ENCODE measurements at regions not wholly inside any gene's neighbourhood (a gene's known extent, or its start where the extent isn't known, plus 50 kb on each side); places are given as distances from the start of the nearest gene placed in this dataset.

DNA sequence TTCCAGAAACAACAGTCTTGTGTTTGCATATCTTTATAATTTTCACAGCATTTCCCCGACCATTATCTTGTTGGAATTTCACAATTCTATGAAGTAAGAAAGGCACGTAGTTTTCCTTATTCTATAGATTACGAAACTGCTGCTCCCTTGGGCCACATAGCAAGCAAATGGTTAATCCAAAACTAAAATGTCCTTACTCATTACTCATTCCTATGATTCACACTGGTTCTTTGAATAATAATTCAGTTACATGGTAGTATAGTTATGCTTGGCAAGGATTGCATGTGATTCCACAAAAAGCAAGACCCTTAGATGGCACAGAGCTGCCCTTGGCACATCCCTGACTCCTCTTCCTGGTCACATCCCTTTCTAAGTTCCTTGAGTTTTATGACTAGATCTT is 51.2 kb downstream of the OR13H1 start:
- Histone ChIP-seq H3K36me3 (ENCODE audit: control insufficient read depth, insufficient read depth, low read length) (no peaks in the 10 kb centered on the region), H3K27me3 (ENCODE audit: control insufficient read depth, insufficient read depth, low read length, poor library complexity, severe bottlenecking) (no peaks in the 10 kb centered on the region), H3K9me3 (ENCODE audit: control insufficient read depth, low read length) (no peaks in the 10 kb centered on the region), H3K4me1 (ENCODE audit: control insufficient read depth, insufficient read depth, low read length) (no peaks in the 10 kb centered on the region), H3K27ac (ENCODE audit: insufficient read depth, low read depth, low read length, poor library complexity, severe bottlenecking) (no peak overlapping the region), H3K4me3 (ENCODE audit: insufficient read depth, low read depth, low read length) (no peak overlapping the region)
- WGBS, 2 experiments, result 87 to 98% methylated on average over 3 of the region's 3 CpGs

DNA sequence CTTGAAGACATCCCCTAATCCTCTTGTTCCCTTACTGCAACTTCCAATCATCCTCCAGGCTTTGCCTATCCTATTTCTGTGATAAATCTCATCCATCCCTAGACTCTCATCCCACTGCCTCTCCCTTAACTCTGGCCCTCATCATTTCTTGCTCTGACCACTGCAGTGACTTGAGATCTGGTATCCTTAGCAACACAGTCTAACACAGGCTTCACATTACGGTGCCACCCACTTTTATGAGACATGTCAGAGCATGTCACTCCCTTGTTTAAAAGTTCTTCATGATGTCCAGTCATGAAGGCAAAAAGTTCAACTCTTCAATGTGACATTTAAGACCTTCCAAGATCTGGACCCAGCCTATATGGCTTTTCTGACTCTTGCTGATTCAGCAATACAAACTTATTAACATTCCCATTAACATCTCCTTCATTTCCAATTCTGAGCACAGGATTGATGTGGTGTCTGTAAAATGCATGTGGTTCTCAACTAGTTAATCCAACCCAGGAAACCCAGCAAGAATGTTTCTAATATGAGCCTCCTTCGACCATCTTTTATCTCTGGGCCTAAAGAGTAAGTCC is 64.0 kb downstream of the OR13H1 start:
- 92 to 97% methylated on average over 2 of the region's 2 CpGs for WGBS, 2 experiments

DNA sequence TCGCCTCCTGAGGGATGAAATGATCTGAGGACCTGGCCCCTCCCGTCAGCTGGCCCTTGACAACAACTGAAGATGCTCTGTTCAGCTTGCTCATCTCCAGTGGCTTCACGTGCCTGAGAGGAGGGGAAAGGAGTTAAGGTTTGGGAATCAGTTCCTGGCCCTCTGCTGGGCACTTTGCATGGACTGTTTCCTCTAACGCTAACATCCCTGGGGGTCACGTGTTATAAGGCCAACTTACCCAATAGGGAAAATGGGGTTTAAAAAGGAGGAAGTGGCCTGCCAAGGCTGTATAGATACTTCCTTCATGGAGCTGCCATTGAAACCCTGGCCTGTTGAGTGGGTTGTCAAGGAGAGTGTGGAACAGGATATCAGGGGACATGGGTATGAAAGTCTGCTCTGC is 65.6 kb downstream of the OR13H1 start:
- no peaks in the 10 kb centered on the region for H3K36me3 ChIP-seq (ENCODE audit: control insufficient read depth, insufficient read depth, low read length)
- no peaks in the 10 kb centered on the region for H3K9me3 ChIP-seq (ENCODE audit: control insufficient read depth, low read length)
- no peaks in the 10 kb centered on the region for H3K27me3 ChIP-seq (ENCODE audit: control insufficient read depth, insufficient read depth, low read length, poor library complexity, severe bottlenecking)
- H3K27ac ChIP-seq (ENCODE audit: insufficient read depth, low read depth, low read length, poor library complexity, severe bottlenecking), result no peak overlapping the region
- H3K4me3 ChIP-seq (ENCODE audit: insufficient read depth, low read depth, low read length), result no peak overlapping the region
- 78 to 86% methylated on average over 5 of the region's 5 CpGs for WGBS, 2 experiments
- no peaks in the 10 kb centered on the region for H3K4me1 ChIP-seq (ENCODE audit: control insufficient read depth, insufficient read depth, low read length)

More for the DNA sequence above, 64.0 kb downstream of the OR13H1 start:
- Histone ChIP-seq H3K27ac (ENCODE audit: insufficient read depth, low read depth, low read length, poor library complexity, severe bottlenecking) (no peak overlapping the region), H3K27me3 (ENCODE audit: control insufficient read depth, insufficient read depth, low read length, poor library complexity, severe bottlenecking) (no peaks in the 10 kb centered on the region), H3K9me3 (ENCODE audit: control insufficient read depth, low read length) (no peaks in the 10 kb centered on the region), H3K4me3 (ENCODE audit: insufficient read depth, low read depth, low read length) (no peak overlapping the region), H3K4me1 (ENCODE audit: control insufficient read depth, insufficient read depth, low read length) (no peaks in the 10 kb centered on the region), H3K36me3 (ENCODE audit: control insufficient read depth, insufficient read depth, low read length) (no peaks in the 10 kb centered on the region)

GRCh38 chrX:131613260-131613659 is 69.4 kb downstream of the OR13H1 start:
- Histone ChIP-seq H3K4me3 (ENCODE audit: insufficient read depth, low read depth, low read length) (no peak overlapping the region), H3K36me3 (ENCODE audit: control insufficient read depth, insufficient read depth, low read length) (no peaks in the 10 kb centered on the region), H3K9me3 (ENCODE audit: control insufficient read depth, low read length) (no peaks in the 10 kb centered on the region), H3K27me3 (ENCODE audit: control insufficient read depth, insufficient read depth, low read length, poor library complexity, severe bottlenecking) (no peaks in the 10 kb centered on the region), H3K27ac (ENCODE audit: insufficient read depth, low read depth, low read length, poor library complexity, severe bottlenecking) (no peak overlapping the region), H3K4me1 (ENCODE audit: control insufficient read depth, insufficient read depth, low read length) (no peaks in the 10 kb centered on the region)
- WGBS, 2 experiments, result 97 to 98% methylated on average over 3 of the region's 3 CpGs

DNA sequence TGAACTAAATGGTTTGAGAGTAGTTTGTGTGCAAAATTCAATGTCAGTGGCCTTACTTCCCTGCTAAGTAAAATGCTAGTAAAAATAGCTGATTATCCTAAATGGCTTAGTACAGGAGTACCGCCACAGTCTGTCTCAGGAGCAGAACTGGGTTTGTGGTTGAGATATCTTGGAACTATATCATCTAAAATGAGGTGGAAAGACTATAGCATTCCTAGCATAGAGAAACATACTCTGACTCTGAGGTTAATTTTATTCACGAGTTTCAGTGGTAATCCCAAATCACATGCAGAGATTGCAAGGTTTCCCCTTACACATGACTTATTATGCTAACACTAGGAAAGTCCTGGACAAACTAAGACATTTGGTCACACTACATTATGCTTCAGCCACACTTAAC is 70.4 kb downstream of the OR13H1 start:
- 93 to 96% methylated on average over 2 of the region's 2 CpGs for WGBS, 2 experiments
- Histone ChIP-seq H3K27me3 (ENCODE audit: control insufficient read depth, insufficient read depth, low read length, poor library complexity, severe bottlenecking) (no peaks in the 10 kb centered on the region), H3K27ac (ENCODE audit: insufficient read depth, low read depth, low read length, poor library complexity, severe bottlenecking) (no peak overlapping the region), H3K4me1 (ENCODE audit: control insufficient read depth, insufficient read depth, low read length) (no peaks in the 10 kb centered on the region), H3K36me3 (ENCODE audit: control insufficient read depth, insufficient read depth, low read length) (no peaks in the 10 kb centered on the region), H3K4me3 (ENCODE audit: insufficient read depth, low read depth, low read length) (no peak overlapping the region), H3K9me3 (ENCODE audit: control insufficient read depth, low read length) (no peaks in the 10 kb centered on the region)

- no peak overlapping the region for H3K27ac ChIP-seq (ENCODE audit: insufficient read depth, low read depth, low read length, poor library complexity, severe bottlenecking)
- WGBS, 2 experiments, result 100% methylated on average over 2 of the region's 3 CpGs; no CpG with 5 or more reads in 1 of the 2 experiments
- no peaks in the 10 kb centered on the region for H3K36me3 ChIP-seq (ENCODE audit: control insufficient read depth, insufficient read depth, low read length)
- no peak overlapping the region for H3K4me3 ChIP-seq (ENCODE audit: insufficient read depth, low read depth, low read length)
- H3K9me3 ChIP-seq (ENCODE audit: control insufficient read depth, low read length), result no peaks in the 10 kb centered on the region
- H3K27me3 ChIP-seq (ENCODE audit: control insufficient read depth, insufficient read depth, low read length, poor library complexity, severe bottlenecking), result no peaks in the 10 kb centered on the region
- H3K4me1 ChIP-seq (ENCODE audit: control insufficient read depth, insufficient read depth, low read length), result no peaks in the 10 kb centered on the region
Observed at GRCh38 chrX:131617182-131617581, 73.3 kb downstream of the OR13H1 start.

DNA sequence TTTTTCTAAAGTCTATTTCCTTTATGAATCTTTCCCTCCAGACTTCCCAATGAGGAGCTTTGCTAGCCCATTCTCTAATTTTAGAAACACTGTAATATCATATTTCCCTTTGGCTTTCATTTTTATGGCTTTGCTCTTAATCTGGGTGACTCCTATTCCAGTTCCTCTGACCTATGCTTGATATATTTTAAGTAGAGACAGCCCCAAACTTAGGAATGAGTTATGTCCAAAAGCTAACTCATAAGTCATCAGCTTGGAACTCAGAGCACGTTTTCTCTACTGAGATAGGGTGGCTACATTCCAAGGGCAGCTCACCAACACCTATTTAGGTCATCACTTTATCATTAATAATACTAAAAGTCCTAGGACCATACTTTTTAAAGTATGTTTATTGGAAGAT is 77.8 kb downstream of the OR13H1 start:
- Histone ChIP-seq H3K4me3 (ENCODE audit: insufficient read depth, low read depth, low read length) (no peak overlapping the region), H3K27me3 (ENCODE audit: control insufficient read depth, insufficient read depth, low read length, poor library complexity, severe bottlenecking) (no peaks in the 10 kb centered on the region), H3K27ac (ENCODE audit: insufficient read depth, low read depth, low read length, poor library complexity, severe bottlenecking) (no peak overlapping the region), H3K36me3 (ENCODE audit: control insufficient read depth, insufficient read depth, low read length) (no peaks in the 10 kb centered on the region), H3K4me1 (ENCODE audit: control insufficient read depth, insufficient read depth, low read length) (no peaks in the 10 kb centered on the region), H3K9me3 (ENCODE audit: control insufficient read depth, low read length) (no peaks in the 10 kb centered on the region)
- 60 to 86% methylated on average over 1 of the region's 1 CpG for WGBS, 2 experiments

DNA sequence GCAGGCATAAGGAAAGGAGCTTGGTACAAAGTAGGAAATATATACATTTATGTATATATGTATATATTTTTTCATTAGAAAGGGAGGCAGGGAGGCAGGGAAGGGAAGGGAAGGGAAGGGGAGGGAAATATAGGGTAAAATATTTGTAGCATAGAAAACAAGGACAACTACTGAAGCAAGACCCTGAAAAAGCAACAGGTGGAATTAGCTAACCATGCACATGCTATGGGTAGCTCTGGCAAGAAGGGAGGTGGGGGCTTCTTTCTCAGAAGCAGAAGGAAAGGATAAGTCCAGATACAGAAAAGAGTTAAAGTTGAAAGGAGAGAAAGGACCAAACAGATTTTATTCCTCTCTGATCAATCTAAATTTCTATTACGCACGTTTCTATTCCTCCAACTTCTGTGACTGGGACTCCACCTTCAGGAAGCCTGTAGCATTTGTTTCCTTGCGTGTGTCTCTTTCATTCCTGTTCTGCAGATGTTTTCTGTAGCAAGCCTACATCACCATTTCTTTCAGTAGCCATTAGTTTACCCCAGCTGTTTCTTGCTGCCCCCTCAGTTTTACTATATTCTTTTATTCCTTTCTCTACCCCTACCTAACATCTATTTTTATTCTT is 82.9 kb downstream of the OR13H1 start:
- no peaks in the 10 kb centered on the region for H3K27me3 ChIP-seq (ENCODE audit: control insufficient read depth, insufficient read depth, low read length, poor library complexity, severe bottlenecking)
- H3K36me3 ChIP-seq (ENCODE audit: control insufficient read depth, insufficient read depth, low read length), result no peaks in the 10 kb centered on the region
- 33 to 38% methylated on average over 3 of the region's 3 CpGs for WGBS, 2 experiments
- H3K27ac ChIP-seq (ENCODE audit: insufficient read depth, low read depth, low read length, poor library complexity, severe bottlenecking), result no peak overlapping the region
- H3K4me3 ChIP-seq (ENCODE audit: insufficient read depth, low read depth, low read length), result no peak overlapping the region
- H3K9me3 ChIP-seq (ENCODE audit: control insufficient read depth, low read length), result no peaks in the 10 kb centered on the region
- no peaks in the 10 kb centered on the region for H3K4me1 ChIP-seq (ENCODE audit: control insufficient read depth, insufficient read depth, low read length)

- Histone ChIP-seq H3K9me3 (ENCODE audit: control insufficient read depth, low read length) (no peaks in the 10 kb centered on the region), H3K4me1 (ENCODE audit: control insufficient read depth, insufficient read depth, low read length) (no peaks in the 10 kb centered on the region), H3K4me3 (ENCODE audit: insufficient read depth, low read depth, low read length) (no peak overlapping the region), H3K27ac (ENCODE audit: insufficient read depth, low read depth, low read length, poor library complexity, severe bottlenecking) (no peak overlapping the region), H3K27me3 (ENCODE audit: control insufficient read depth, insufficient read depth, low read length, poor library complexity, severe bottlenecking) (no peaks in the 10 kb centered on the region), H3K36me3 (ENCODE audit: control insufficient read depth, insufficient read depth, low read length) (no peaks in the 10 kb centered on the region)
- WGBS, 2 experiments, result 92 to 93% methylated on average over 5 to 6 of the region's 8 CpGs
Observed at GRCh38 chrX:131630534-131630933, 86.7 kb downstream of the OR13H1 start.

- H3K27me3 ChIP-seq (ENCODE audit: control insufficient read depth, insufficient read depth, low read length, poor library complexity, severe bottlenecking), result no peaks in the 10 kb centered on the region
- no peak overlapping the region for H3K4me3 ChIP-seq (ENCODE audit: insufficient read depth, low read depth, low read length)
- no peak overlapping the region for H3K27ac ChIP-seq (ENCODE audit: insufficient read depth, low read depth, low read length, poor library complexity, severe bottlenecking)
- no peaks in the 10 kb centered on the region for H3K9me3 ChIP-seq (ENCODE audit: control insufficient read depth, low read length)
- no peaks in the 10 kb centered on the region for H3K4me1 ChIP-seq (ENCODE audit: control insufficient read depth, insufficient read depth, low read length)
- no peaks in the 10 kb centered on the region for H3K36me3 ChIP-seq (ENCODE audit: control insufficient read depth, insufficient read depth, low read length)
- 59 to 61% methylated on average over 12 to 13 of the region's 13 CpGs for WGBS, 2 experiments
Observed at GRCh38 chrX:131633285-131633917, 89.5 kb downstream of the OR13H1 start.

Measured in ectodermal cell (in vitro differentiated cells).